ENCODE measurements at regions not wholly inside any gene's neighbourhood (a gene's known extent, or its start where the extent isn't known, plus 50 kb on each side); places are given as distances from the start of the nearest gene placed in this dataset.
"Not testable (repeated sequence)": the region's sequence is repeated elsewhere in the genome, so short reads cannot be mapped to it uniquely, and the experiment has no call there.

DNA sequence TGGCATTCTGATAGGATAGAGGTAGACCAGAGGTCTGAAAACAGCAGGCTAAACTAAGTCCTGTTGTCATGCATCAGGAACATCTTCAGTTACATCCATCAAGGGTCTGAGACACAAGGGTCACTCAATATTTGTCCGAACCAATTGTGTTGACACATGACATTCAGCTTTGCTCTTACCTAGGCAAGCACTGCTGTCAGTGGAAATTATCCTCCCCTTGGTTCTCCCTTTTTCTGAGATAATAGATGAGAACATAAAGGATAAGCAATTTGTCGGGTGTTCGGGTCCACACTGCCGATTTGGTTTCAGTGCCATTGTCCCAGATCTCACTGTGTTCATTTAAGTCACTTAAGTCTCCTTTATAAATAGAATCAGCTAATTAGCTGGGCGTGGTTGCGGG is 148.3 kb upstream of the MSX2 start:
- 93 to 97% (median 95%) methylated on average over 6 of the region's 6 CpGs for WGBS, 3 donors
- intact Hi-C loops (cut with DNase I), result no loop called here
- no peak overlapping the region for H3K4me3 ChIP-seq

GRCh38 chr5:174581479-174581878 is 142.9 kb upstream of the MSX2 start:
- no peaks in the 10 kb centered on the region for H3K36me3 ChIP-seq

More for the DNA sequence above, 148.3 kb upstream of the MSX2 start:
- H3K27me3 ChIP-seq, result no peaks in the 10 kb centered on the region
- H3K36me3 ChIP-seq, result no peaks in the 10 kb centered on the region
- no peaks in the 10 kb centered on the region for H3K4me1 ChIP-seq (ENCODE audit: insufficient read depth)
- H3K9me3 ChIP-seq, result no peaks in the 10 kb centered on the region
- no peak for TF ChIP-seq POLR2A (IDR thresholded peaks at IDR 0.05)
- TF ChIP-seq, protein P1, sequence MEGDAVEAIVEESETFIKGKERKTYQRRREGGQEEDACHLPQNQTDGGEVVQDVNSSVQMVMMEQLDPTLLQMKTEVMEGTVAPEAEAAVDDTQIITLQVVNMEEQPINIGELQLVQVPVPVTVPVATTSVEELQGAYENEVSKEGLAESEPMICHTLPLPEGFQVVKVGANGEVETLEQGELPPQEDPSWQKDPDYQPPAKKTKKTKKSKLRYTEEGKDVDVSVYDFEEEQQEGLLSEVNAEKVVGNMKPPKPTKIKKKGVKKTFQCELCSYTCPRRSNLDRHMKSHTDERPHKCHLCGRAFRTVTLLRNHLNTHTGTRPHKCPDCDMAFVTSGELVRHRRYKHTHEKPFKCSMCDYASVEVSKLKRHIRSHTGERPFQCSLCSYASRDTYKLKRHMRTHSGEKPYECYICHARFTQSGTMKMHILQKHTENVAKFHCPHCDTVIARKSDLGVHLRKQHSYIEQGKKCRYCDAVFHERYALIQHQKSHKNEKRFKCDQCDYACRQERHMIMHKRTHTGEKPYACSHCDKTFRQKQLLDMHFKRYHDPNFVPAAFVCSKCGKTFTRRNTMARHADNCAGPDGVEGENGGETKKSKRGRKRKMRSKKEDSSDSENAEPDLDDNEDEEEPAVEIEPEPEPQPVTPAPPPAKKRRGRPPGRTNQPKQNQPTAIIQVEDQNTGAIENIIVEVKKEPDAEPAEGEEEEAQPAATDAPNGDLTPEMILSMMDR (IDR thresholded peaks at IDR 0.05), result no peak
- TF ChIP-seq EP300 (IDR thresholded peaks at IDR 0.05), result no peak
- H3K27ac ChIP-seq, result no peak overlapping the region
- DNase-seq, result no peak

GRCh38 chr5:174581894-174582293 is 142.5 kb upstream of the MSX2 start:
- DNase-seq, result no peak
- no peak overlapping the region for H3K27ac ChIP-seq
- H3K27me3 ChIP-seq, result no peaks in the 10 kb centered on the region
- no peaks in the 10 kb centered on the region for H3K4me1 ChIP-seq (ENCODE audit: insufficient read depth)
- 27 to 46% (median 40%) methylated on average over 4 of the region's 4 CpGs for WGBS, 3 donors
- intact Hi-C loops (cut with DNase I), result no loop called here
- no peak overlapping the region for H3K4me3 ChIP-seq
- H3K9me3 ChIP-seq, result no peaks in the 10 kb centered on the region
- H3K36me3 ChIP-seq, result no peaks in the 10 kb centered on the region
- TF ChIP-seq POLR2A (IDR thresholded peaks at IDR 0.05) (no peak), EP300 (IDR thresholded peaks at IDR 0.05) (no peak)
- TF ChIP-seq, protein P1 (IDR thresholded peaks at IDR 0.05), result no peak

More at GRCh38 chr5:174581479-174581878, 142.9 kb upstream of the MSX2 start:
- Histone ChIP-seq H3K4me3 (no peak overlapping the region), H3K27me3 (no peaks in the 10 kb centered on the region), H3K4me1 (ENCODE audit: insufficient read depth) (no peaks in the 10 kb centered on the region), H3K9me3 (no peaks in the 10 kb centered on the region), H3K27ac (no peak overlapping the region)
- WGBS, 3 donors, result 15 to 22% (median 19%) methylated on average over 5 of the region's 5 CpGs
- no peak for DNase-seq
- intact Hi-C loops (cut with DNase I), result no loop called here
- TF ChIP-seq, protein P1 (IDR thresholded peaks at IDR 0.05), result no peak

DNA sequence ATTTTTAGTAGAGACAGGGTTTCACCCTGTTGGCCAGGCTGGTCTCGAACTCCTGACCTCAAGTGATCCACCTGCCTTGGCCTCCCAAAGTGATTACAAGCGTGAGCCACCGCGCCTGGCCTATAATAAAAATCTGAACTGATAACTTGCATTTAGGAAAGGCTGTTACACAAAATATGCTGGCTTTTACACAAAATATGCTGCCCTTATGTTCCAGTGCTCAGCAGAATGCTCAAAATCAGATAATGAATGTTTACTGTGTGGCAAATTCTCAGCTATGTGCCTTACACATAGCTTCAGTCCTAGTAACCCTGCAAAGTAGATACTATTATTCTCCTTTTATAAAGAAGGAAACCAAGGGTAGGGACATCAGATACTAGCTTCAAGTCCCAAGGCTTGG is 141.3 kb upstream of the MSX2 start:
- intact Hi-C loops (cut with DNase I), result no loop called here
- H3K27ac ChIP-seq, result no peak overlapping the region
- DNase-seq, result no peak
- no peaks in the 10 kb centered on the region for H3K4me1 ChIP-seq (ENCODE audit: insufficient read depth)
- no peak overlapping the region for H3K4me3 ChIP-seq
- 88 to 90% (median 88%) methylated on average over 4 of the region's 4 CpGs for WGBS, 3 donors
- H3K9me3 ChIP-seq, result no peaks in the 10 kb centered on the region
- H3K36me3 ChIP-seq, result no peaks in the 10 kb centered on the region
- H3K27me3 ChIP-seq, result no peaks in the 10 kb centered on the region
- TF ChIP-seq EP300 (IDR thresholded peaks at IDR 0.05) (no peak), POLR2A (IDR thresholded peaks at IDR 0.05) (no peak)
- TF ChIP-seq, protein P1 (IDR thresholded peaks at IDR 0.05), result no peak

DNA sequence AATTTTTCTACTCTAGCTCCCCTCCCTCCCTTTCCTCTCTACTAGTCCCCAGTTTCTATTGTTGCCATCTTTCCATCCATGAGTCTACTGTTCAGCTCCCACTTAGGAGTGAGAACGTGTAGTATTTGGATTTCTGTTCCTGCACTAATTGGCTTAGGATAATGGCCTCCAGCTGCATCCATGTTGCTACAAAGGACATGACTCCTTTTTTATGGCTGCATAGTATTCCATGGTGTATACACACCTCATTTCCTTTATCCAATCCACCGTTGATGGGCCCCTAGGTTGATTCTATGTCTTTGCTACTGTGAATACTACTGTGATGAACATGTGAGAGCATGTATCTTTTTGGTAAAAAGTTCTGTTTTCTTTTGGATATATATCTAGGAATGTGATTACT is 138.9 kb upstream of the MSX2 start:
- Histone ChIP-seq H3K27me3 (no peaks in the 10 kb centered on the region), H3K4me1 (ENCODE audit: insufficient read depth) (no peaks in the 10 kb centered on the region), H3K36me3 (no peaks in the 10 kb centered on the region), H3K27ac (no peak overlapping the region), H3K9me3 (no peaks in the 10 kb centered on the region), H3K4me3 (no peak overlapping the region)
- TF ChIP-seq EP300 (IDR thresholded peaks at IDR 0.05) (no peak), POLR2A (IDR thresholded peaks at IDR 0.05) (no peak)
- TF ChIP-seq, protein P1 (IDR thresholded peaks at IDR 0.05), result no peak
- intact Hi-C loops (cut with DNase I), result no loop called here
- DNase-seq, result no peak
- WGBS, 3 donors, result 85 to 89% (median 86%) methylated on average over 2 of the region's 2 CpGs

DNA sequence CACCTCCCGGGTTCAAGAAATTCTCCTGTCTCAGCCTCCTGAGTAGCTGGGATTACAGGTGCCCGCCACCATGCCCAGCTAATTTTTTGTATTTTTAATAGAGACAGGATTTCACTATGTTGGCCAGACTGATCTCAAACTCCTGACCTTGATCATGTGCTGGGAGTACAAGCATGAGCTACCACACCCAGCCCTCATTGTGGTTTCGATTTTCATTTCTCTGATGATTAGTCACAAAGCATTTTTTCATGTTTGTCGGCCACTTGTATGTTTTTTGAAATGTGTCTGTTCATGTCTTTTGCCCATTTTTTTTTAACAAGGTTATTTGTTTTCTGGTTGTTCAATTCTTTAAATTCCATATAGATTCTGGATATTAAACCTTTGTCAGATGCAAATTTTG is 138.2 kb upstream of the MSX2 start:
- H3K36me3 ChIP-seq; H3K4me3 ChIP-seq; H3K9me3 ChIP-seq; H3K27me3 ChIP-seq; H3K27ac ChIP-seq; intact Hi-C loops (cut with DNase I); H3K4me1 ChIP-seq (ENCODE audit: insufficient read depth); DNase-seq: not testable (repeated sequence)
- 73 to 93% (median 85%) methylated on average over 4 of the region's 4 CpGs for WGBS, 3 donors
